HG02938 (cell line): ENCODE measurements at regions not wholly inside any gene's neighbourhood (a gene's known extent, or its start where the extent isn't known, plus 50 kb on each side); places are given as distances from the start of the nearest gene placed in this dataset.

Source experiments
- ATAC-seq: cut with Tn5 transposase; IDR thresholded peaks from one replicate; pipeline ENCODE4 v1.9.1; 2021; ENCODE audit warnings: mild to moderate bottlenecking, moderate library complexity; ENCODE audit not compliant: unreplicated experiment

DNA sequence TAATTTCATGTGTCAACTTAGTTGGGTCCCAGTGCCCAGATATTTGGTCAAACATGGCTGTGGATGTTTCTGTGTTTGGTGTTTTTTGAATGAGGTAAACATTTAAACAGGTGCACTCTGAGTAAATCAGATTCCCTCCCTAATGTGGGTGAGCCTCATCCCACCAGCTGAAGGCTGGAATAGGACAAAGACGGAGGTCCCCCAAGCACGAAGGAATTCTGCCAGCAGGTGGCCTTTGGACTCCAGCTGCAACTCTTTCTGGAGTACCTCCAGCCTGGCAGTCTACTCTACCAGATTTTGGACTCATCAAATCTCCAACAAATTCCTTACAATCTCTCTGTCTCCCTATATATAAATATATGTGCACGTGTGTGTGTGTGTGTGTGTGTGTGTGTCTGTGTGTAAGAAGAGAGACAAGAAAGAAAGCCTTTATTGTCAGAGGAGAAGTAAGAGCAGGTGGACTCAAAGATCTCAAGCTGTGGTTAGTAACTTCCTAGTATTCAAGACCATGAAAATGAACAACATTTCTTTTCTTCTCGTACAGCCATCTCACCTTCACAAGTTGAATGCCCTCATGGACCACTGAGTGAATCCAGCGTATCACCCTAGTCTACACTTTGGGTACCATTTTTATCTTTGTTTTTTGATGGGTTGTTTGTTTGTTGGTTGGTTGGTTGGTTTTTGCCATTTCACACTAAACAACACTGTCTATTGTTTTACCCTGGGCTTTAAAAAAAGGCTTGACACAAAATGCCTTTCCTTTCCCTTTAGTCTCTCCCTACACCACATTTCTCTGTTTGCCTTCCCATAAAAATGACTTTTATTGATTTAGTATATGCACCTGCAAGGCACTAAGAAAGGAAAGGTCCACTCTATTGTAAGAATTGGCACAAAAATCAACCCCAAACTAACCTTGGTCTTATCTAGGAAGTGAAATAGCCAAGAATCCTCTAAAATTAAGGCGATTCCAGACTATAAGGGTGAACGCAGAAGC, 118.7 kb downstream of the TENT4A start:
- ATAC-seq: no peak

DNA sequence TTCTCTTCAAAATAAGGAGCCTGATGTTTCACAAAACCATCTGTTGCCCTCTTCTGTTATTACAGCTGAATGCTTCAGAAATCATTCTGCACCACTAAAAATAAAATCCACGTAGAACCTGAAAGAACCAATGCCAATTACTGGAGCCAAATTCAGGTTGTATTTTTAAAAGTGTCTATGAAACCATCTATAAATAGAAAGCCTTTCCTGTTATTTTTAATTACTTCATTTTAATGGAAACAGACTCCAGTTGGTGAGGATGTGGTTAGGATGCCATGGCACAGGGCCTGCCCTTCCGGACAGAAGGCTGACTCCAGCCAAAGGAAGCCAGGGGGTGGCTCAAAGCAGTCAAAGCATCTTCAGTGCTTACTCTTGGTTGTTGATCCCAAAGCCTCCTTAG, 119.8 kb downstream of the TENT4A start:
- ATAC-seq: no peak

DNA sequence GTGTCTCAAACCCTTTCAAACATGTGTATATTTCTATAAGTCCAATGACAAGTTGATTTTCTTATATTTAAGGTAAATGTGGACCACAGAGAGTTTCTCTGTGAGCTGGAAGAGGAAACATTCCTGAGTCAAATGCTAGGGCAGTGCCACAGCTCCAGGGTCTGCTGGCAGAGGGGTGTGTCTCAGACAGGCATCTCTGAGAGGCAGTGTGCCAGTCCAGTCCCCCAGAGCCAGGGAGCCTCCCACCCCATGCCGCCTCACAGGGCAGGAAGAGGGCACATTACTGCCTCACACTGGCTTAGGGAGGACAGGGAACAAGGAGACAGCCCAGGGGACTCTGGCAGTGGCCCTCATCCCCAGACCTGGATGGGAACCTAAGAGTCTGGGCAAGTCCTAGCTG, 120.2 kb downstream of the TENT4A start:
- ATAC-seq: no peak

GRCh38 chr5:6837095-6837494, 123.9 kb downstream of the TENT4A start:
- no peak for ATAC-seq

DNA sequence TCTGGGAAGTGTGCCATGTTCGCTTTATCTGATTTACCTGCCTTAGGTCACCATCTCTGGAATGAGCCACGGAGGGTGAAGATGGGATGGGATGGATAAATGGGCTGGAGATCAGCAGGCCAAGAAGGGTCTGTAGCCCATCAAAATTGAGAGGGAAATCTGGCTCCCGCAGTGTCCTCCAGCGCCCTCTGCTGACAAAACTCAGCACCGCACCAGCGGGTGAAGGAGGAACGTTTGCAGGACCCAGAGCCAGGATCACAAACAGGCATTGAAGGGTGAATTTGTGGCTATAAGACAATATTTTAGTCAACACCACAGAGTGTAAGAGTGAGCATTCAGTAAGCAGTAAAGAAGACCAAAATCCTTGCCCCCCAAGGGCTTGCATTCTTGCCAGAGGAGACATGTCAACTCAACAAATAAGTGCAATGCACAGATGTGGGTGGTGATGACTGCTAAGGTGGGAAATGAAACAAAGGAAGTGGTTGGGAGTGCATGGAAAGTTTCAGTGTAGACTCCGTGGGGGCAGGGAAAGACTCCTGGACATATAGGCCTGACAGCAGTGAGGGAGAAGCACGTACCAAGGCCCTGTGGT, 124.4 kb downstream of the TENT4A start:
- no peak for ATAC-seq

DNA sequence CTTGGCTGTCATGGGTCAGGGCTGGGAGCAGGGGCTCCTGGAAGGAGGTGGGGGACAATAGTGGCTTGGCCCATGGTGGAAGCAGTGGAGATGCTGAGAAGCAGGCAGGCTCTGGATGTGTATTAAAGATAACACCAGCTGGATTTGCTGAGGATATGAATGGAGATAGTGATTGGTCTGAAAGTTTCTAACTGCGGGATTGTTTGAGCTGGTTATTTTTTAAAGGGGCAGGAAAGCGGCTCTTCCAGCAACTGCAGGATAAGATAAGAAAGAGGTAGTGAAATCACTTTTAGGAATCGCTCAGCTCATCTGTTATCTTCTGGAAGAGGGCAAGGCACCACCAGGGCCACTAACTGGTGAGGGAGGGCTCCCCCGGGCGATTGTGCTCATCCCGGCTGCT, 125.5 kb downstream of the TENT4A start:
- no peak for ATAC-seq

DNA sequence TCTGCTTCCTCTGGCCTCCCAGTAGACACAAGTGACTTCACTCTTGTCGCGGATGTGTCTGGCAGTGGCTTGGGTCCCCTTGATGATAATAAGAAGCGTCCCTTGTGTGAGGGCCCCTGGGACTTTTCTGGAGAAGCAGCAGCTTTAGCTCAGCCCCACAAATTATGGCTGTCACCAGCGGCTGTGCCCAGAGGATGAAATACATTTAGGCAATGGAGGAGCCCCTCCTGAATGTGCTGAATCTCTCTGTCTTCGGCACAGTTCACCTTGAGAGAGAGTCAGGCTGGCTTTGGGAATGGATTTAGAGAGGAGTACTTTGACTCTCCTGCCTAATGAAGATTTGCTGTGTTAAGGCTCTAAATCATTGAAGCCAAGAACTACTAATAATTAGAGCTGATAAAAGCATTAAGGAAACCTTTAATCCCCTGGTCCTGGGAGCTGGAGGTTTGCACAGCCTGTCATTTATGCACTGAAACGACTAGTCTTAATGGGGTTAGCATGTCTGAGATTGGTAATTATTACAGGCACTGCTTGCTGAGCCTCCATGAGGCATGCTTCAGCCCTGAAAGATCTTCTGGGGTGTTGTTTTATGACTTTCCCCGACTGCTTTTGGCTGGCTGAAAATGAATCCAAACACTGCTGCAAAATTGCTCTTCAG, 127.0 kb downstream of the TENT4A start:
- ATAC-seq: no peak

DNA sequence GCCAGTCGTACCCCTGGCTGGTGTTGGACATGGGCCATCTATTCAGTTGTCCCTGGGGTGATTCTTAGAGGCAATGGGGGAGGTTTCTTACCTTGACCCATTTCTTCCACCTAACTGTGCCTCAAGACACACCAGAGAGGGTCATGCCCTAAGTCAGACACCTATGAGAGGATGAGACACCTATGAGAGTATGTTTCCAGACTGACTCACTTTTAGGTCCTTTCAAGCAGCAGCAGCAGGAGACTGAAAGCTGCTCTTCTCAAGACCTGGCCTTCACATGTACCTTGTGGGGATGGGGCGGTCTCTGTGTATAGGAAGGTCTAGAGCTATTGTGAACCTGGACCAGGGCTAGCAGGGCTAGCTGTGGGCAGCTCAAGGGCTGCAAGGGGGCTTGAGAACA, 130.1 kb downstream of the TENT4A start:
- no peak for ATAC-seq

- ATAC-seq: no peak
Measured at GRCh38 chr5:6843821-6844220, 130.6 kb downstream of the TENT4A start.

DNA sequence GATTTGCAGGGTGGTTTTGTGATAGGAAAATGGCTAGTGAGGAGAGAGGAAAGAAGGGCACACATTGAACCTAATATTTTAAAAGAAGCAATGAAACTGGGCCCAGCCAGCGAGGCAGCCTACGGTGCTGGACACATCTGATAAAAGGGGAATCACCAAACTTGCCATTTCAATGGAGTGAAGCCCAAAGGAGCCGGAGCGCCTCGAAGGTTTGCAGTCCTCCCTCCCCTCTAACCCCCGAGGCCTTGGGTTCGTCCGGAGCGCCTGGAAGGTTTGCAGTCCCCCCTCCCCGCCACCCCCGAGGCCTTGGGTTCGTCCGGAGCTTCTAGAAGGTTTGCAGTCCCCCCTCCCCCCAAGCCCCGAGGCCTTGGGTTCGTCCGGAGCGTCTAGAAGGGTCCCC, 132.6 kb downstream of the TENT4A start:
- ATAC-seq: no peak

DNA sequence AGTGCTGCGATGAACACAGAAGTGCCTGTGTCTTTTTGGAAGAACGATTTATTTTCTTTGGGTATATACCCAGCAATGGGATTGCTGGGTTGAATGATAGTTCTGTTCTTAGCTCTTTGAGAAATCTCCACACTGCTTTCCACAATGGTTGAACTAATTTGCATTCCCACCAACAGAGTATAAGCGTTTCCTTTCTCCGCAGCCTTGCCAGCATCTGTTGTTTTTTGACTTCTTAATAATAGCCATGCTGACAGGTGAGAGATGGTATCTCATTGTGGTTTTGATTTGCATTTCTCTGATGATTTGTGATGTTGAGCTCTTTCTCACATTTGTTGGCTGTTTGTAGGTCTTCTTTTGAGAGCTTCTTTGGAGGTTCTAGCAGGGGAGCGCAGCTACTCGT, 134.6 kb downstream of the TENT4A start:
- no peak for ATAC-seq

GRCh38 chr5:6849316-6850105, 136.3 kb downstream of the TENT4A start:
- no peak for ATAC-seq

DNA sequence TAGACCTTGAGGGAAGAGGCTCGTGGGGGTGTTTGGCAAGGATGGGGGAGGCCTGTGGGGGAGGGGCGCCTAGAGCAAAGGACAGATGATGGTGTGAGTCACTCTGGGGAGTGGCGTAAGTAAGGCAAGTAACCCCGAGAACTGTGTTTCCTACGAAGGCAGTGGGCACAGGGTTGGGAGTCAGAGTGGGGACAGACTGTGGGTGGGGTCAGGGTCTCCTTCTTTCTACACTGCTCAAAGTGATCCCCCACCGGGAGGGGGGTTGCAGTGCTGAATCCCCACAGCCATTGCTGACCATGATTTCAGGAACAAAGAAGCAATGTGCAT, 136.8 kb downstream of the TENT4A start:
- no peak for ATAC-seq

DNA sequence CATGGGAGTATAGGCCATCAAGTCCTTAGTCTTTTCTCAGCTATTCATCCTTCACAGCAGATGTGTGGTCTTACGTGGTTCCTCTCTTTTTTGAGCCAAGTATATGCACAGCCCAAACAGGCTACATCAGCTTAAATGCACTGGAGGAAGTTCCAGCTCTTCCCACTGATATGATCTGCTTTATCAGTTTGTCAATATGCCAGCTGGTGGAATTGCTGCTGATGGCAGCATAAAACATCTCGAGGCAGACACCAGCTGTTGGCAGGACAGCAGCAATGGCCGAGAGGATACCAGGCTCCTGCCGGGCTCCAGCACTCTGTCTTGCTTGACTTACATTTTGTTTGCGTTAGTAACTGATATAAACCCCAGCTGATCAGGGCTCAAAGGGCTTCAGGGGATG, 143.4 kb downstream of the TENT4A start:
- no peak for ATAC-seq

- ATAC-seq: no peak
Measured at GRCh38 chr5:6858419-6858818, 145.2 kb downstream of the TENT4A start.

GRCh38 chr5:6859023-6859422, 145.8 kb downstream of the TENT4A start:
- no peak for ATAC-seq

DNA sequence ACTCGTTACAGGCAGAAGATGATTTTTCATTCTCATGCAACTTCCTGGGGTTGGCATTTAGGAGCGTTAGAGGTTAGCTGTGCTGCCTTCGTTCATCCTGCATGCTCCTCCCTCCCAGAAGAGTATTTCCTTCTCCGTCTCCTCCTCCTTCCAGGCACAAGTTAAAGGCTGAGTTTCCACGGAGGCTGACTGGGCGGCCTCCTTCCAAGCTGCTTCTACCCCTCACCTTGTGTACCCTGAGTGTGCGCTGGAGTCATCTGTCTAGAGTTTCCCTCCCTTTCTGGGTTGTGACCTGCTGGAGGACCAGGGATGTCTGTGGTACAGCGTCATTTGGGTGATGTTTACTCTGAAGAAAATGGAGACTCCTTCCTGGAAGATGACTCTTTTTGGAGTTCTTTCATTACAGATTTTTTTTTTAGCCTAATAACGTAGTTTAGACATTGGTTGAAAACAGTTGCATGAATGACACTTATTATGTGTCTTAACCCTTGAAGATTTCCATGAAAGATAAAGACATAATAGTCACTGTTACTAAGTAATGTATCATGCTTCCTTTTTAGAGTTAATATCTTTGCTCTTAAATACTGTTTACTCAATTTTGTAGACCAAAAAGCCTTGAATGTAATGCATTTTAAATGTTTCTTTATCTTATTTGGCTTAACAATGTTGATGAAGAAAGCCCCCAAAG, 146.9 kb downstream of the TENT4A start:
- no peak for ATAC-seq

GRCh38 chr5:6861036-6861435, 147.8 kb downstream of the TENT4A start:
- ATAC-seq: no peak

DNA sequence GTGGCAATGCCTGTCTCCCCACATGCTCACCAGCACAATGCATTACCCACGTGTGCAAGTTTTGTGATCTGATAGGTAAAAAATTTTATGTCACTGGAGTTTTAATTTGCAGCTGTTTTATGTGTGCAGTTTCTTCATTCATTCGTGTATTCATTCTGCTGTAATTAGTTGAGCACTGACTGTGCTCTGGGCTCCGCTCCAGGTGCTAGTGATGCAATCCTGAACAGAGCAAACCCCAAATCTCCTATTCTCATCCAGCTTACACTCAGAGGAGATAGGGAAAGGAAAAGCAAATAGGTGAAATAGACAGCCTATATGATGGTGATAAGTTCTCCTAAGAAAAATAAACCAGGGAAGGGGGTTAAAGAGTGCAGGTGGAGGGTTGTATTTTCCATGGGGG, 148.4 kb downstream of the TENT4A start:
- no peak for ATAC-seq

GRCh38 chr5:6862306-6862705, 149.1 kb downstream of the TENT4A start:
- ATAC-seq: no peak

DNA sequence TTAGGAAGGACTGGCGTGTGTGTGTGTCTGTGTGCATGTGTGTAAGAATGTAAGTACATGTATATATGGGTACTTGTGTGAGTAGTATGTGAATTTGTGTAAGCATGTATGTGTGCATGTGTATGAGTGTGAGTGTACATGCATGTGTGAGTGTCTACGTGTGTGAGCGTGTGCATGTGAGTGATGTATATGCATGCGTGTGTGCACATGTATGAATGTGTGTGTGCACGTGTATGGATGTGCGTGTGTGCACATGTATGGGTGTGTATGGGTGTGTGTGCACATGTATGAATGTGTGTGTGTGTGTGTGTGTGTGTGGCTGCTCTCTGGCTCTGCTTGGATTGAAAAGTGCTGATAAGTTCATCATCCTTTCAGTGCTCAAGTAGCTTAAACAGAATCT, 154.5 kb downstream of the TENT4A start:
- ATAC-seq: no peak
